PC-3 (cell line): ENCODE measurements at regions not wholly inside any gene's neighbourhood (a gene's known extent, or its start where the extent isn't known, plus 50 kb on each side); places are given as distances from the start of the nearest gene placed in this dataset.

Experiments
- EZH2 ChIP-seq: fragments of 300-600 bp; sonication (generic); IDR thresholded peaks from one replicate; pipeline ENCODE4 v1.6.1; 2017; ENCODE audit warnings: antibody characterized with exemption, mild to moderate bottlenecking, low read length; ENCODE audit not compliant: unreplicated experiment
- TF ChIP-seq, protein P1 (sequence below): fragments of 300-600 bp; sonication (generic); conservative IDR thresholded peaks from 2 replicates; pipeline ENCODE4 v1.5.1; 2017; ENCODE audit warnings: antibody characterized with exemption, low read depth, mild to moderate bottlenecking, low read length

DNA sequence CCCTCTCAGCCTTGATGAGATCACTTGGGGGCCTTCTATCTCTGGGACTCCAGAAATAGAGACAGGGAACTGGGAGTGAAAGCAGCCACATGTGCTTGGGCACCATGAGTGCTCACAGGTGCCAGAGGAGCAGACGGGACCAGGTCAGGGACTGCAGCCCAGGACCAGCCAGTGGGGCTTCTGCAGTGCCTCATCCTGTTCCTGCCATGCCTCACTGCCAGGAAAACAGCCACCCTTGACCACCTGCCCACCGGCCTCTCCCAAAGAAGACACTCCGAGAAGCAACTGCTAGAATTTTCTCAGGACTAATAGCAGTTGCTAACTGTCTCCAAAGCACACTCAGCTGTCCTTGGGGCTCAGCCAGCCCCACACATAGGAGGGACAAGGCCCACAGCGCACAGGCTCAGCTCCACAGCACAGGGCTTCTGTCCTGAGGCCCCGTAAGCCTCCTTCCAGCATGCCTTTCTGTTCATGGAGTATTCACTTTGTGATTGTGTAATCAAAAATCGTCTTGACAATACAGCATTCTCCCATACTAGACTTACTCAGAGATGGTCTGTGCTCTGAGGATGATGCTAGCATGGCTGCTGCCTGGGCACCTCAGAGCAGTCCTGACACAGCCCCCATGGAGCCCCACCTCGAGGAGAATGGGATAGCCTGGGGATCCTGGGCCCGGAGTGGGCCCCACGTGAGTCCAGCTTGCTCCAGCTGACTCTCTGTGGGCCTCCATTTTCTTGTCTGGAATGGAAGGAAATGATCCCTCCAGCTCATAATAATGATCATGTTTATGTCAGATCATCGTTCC, 115.7 kb upstream of the RET start:
- TF ChIP-seq, protein P1, sequence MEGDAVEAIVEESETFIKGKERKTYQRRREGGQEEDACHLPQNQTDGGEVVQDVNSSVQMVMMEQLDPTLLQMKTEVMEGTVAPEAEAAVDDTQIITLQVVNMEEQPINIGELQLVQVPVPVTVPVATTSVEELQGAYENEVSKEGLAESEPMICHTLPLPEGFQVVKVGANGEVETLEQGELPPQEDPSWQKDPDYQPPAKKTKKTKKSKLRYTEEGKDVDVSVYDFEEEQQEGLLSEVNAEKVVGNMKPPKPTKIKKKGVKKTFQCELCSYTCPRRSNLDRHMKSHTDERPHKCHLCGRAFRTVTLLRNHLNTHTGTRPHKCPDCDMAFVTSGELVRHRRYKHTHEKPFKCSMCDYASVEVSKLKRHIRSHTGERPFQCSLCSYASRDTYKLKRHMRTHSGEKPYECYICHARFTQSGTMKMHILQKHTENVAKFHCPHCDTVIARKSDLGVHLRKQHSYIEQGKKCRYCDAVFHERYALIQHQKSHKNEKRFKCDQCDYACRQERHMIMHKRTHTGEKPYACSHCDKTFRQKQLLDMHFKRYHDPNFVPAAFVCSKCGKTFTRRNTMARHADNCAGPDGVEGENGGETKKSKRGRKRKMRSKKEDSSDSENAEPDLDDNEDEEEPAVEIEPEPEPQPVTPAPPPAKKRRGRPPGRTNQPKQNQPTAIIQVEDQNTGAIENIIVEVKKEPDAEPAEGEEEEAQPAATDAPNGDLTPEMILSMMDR: no peak
- TF ChIP-seq EZH2: no peak
